HepG2 (cell line): ENCODE measurements at regions not wholly inside any gene's neighbourhood (a gene's known extent, or its start where the extent isn't known, plus 50 kb on each side); places are given as distances from the start of the nearest gene placed in this dataset.

Experiments used
- ATAC-seq: fragments of 200-7000 bp; cut with Tn5 transposase; 3 replicates; pipeline ENCODE4 v1.9.1; 2020; ENCODE audit warnings: mild to moderate bottlenecking, moderate library complexity
- BruUV-seq: library from RNA; stranded (reverse); fragments of 400-500 nt; replicated peaks from 2 replicates; lab custom pipeline; 2021; lab: Mats Ljungman, UMichigan
- CTCF ChIA-PET: fragments of 300-600 bp; formaldehyde crosslinking; extraction: SDS; loops from one replicate; lab custom pipeline; 2021; ENCODE audit warnings: low total read pairs, inconsistent platforms, low intra/inter-chr PET ratio; lab: Yijun Ruan, JAX
- POLR2A ChIA-PET: fragments of 350-600 bp; sonication (Branson Sonifier 250); formaldehyde crosslinking; loops from one replicate; lab custom pipeline; 2020; ENCODE audit warnings: antibody characterized with exemption, inconsistent platforms; lab: Yijun Ruan, JAX
- DNase-seq: peaks from one replicate; pipeline ENCODE4 v3.0.0-alpha.2; 2015; ENCODE audit warnings: low spot score
- FAIRE-seq: peaks from 3 replicates; lab custom pipeline; 2011; peaks lifted over from hg19 to GRCh38; lab: Jason Lieb, UNC
- H2AFZ ChIP-seq: one replicate; pipeline ENCODE4 v1.6.1; 2011; ENCODE audit warnings: low read length, inconsistent platforms
- H3K27ac ChIP-seq: fragments of 300-600 bp; 3 replicates; pipeline ENCODE4 v1.8.0; 2011; ENCODE audit warnings: mixed run types, mild to moderate bottlenecking, mixed read lengths, low read length, inconsistent platforms; ENCODE audit not compliant: insufficient read depth; ENCODE audit errors: extremely low read length
- H3K27me3 ChIP-seq, 2 experiments: fragments of 200-600 bp in 1 of 2; 2 replicates in 1 of 2; 3 replicates in 1 of 2; pipeline versions ENCODE4 v1.6.0 to v1.8.0; 2011; ENCODE audit warnings: low read length in 2 of 2, mild to moderate bottlenecking in 2 of 2, moderate library complexity in 2 of 2, inconsistent platforms in 1 of 2; ENCODE audit not compliant: insufficient read depth in 2 of 2, control insufficient read depth in 1 of 2
- H3K36me3 ChIP-seq, 2 experiments: fragments of 200-600 bp in 1 of 2; replicated peaks in 1 of 2; 2 replicates in 1 of 2; 3 replicates in 1 of 2; pipeline versions ENCODE4 v1.5.1 to v1.8.0; 2011; ENCODE audit warnings: low read length in 2 of 2, inconsistent platforms in 1 of 2; ENCODE audit not compliant: insufficient read depth in 2 of 2, control insufficient read depth in 1 of 2
- H3K4me1 ChIP-seq: 2 replicates; pipeline ENCODE4 v1.5.1; 2012; ENCODE audit warnings: low read length, inconsistent platforms; ENCODE audit not compliant: insufficient read depth
- H3K4me2 ChIP-seq: 2 replicates; pipeline ENCODE4 v1.6.0; 2011; ENCODE audit warnings: low read depth, low read length, inconsistent platforms
- H3K4me3 ChIP-seq, 3 experiments: fragments of 200-600 bp in 1 of 3; sonication (generic), shearing (Covaris generic) in 1 of 3; replicated peaks in 1 of 3; 2 replicates each; pipeline ENCODE4 v1.5.1; 2011 to 2016; ENCODE audit warnings: low read length in 3 of 3, inconsistent platforms in 2 of 3, low read depth in 2 of 3, mild to moderate bottlenecking in 2 of 3, control low read depth in 1 of 3, mixed read lengths in 1 of 3; ENCODE audit not compliant: insufficient read depth in 1 of 3
- H3K79me2 ChIP-seq: one replicate; pipeline ENCODE4 v1.6.1; 2011; ENCODE audit warnings: low read length, inconsistent platforms; ENCODE audit not compliant: insufficient read depth
- H3K9ac ChIP-seq: 2 replicates; pipeline ENCODE4 v1.6.0; 2011; ENCODE audit warnings: mild to moderate bottlenecking, low read depth, low read length, inconsistent platforms; ENCODE audit not compliant: insufficient read depth
- H3K9me3 ChIP-seq: 2 replicates; pipeline ENCODE4 v1.5.1; 2012; ENCODE audit warnings: mild to moderate bottlenecking, low read length
- H4K20me1 ChIP-seq: 2 replicates; pipeline ENCODE4 v1.6.0; 2011; ENCODE audit warnings: inconsistent platforms, mild to moderate bottlenecking, low read length, moderate library complexity; ENCODE audit not compliant: insufficient read depth
- E2F2 ChIP-seq: sonication (generic); formaldehyde crosslinking; IDR thresholded peaks from 2 replicates; pipeline ENCODE4 v1.4.0; 2020; ENCODE audit warnings: missing genetic modification reagents, borderline replicate concordance
- MLXIP ChIP-seq: sonication (generic); formaldehyde crosslinking; IDR thresholded peaks from 2 replicates; pipeline ENCODE4 v1.9.0; 2021; ENCODE audit warnings: missing genetic modification reagents, borderline replicate concordance
- MNT ChIP-seq: fragments of 450-650 bp; IDR thresholded peaks from 2 replicates; pipeline ENCODE4 v1.6.1; 2016
- NFE2L1 ChIP-seq: sonication (generic); formaldehyde crosslinking; IDR thresholded peaks from 2 replicates; pipeline ENCODE4 v1.4.0; 2020; ENCODE audit warnings: missing genetic modification reagents, mild to moderate bottlenecking, borderline replicate concordance
- NRL ChIP-seq: sonication (generic); formaldehyde crosslinking; IDR thresholded peaks from 2 replicates; pipeline ENCODE4 v1.5.0; 2020; ENCODE audit warnings: missing genetic modification reagents, mild to moderate bottlenecking, moderate library complexity, borderline replicate concordance
- PITX1 ChIP-seq: sonication (generic); formaldehyde crosslinking; IDR thresholded peaks from 2 replicates; pipeline ENCODE4 v1.5.1; 2020; ENCODE audit warnings: mild to moderate bottlenecking, missing genetic modification reagents
- STAT6 ChIP-seq: sonication (generic); formaldehyde crosslinking; IDR thresholded peaks from 2 replicates; pipeline ENCODE4 v1.4.0; 2020; ENCODE audit warnings: missing genetic modification reagents, mild to moderate bottlenecking, borderline replicate concordance
- ZBTB33 ChIP-seq: sonication (generic); formaldehyde crosslinking; IDR thresholded peaks from 2 replicates; pipeline ENCODE4 v1.4.0; 2020; ENCODE audit warnings: missing genetic modification reagents
- ZBTB46 ChIP-seq: sonication (generic); formaldehyde crosslinking; IDR thresholded peaks from 2 replicates; pipeline ENCODE4 v1.4.0; 2020; ENCODE audit warnings: mild to moderate bottlenecking, missing genetic modification reagents, borderline replicate concordance
- WGBS: methylation state at CpG from one replicate; pipeline ENCODE4 v1.1.6; 2017; ENCODE audit warnings: low lambda C conversion rate; 5-methylcytosine and 5-hydroxymethylcytosine counted together
- in situ Hi-C: cut with HindIII; loops from 2 replicates; pipeline ENCODE4 v1.10.0; 2017; ENCODE audit warnings: low pct_unique_long_range_greater_than_20kb; ENCODE audit not compliant: extremely low pct_ligation_motif_present
- intact Hi-C: fragments of 100-400 bp; cut with micrococcal nuclease; formaldehyde crosslinking; loops from one replicate; pipeline ENCODE4 v1.10.0; 2022; ENCODE audit not compliant: unreplicated experiment

- no peak for FAIRE-seq
- no peak overlapping the region for H3K4me3 ChIP-seq
These were observed 409.7 kb upstream of the FANCL start for GRCh38 chr2:58650781-58651180.

More at GRCh38 chr2:58650781-58651180, 409.7 kb upstream of the FANCL start:
- Histone ChIP-seq H3K9me3 (no peaks in the 10 kb centered on the region), H3K27ac (no peak overlapping the region), H3K9ac (no peak overlapping the region), H3K27me3 (no peaks in the 10 kb centered on the region), H3K79me2 (no peaks in the 10 kb centered on the region), H3K4me1 (no peaks in the 10 kb centered on the region), H4K20me1 (no peaks in the 10 kb centered on the region), H3K4me2 (no peak overlapping the region), H3K36me3 (no peaks in the 10 kb centered on the region), H2AFZ (no peak overlapping the region)
- no peak for ATAC-seq
- in situ Hi-C loops, result no loop called here
- ChIA-PET POLR2A (no interaction called here), CTCF (no interaction called here)
- intact Hi-C loops, result no loop called here
- WGBS, result 5% methylated on average over 3 of the region's 3 CpGs
- TF ChIP-seq MNT (no peak), NRL (CRISPR knock-in tag) (no peak), ZBTB33 (CRISPR knock-in tag) (no peak), E2F2 (no peak), ZBTB46 (no peak), STAT6 (CRISPR knock-in tag) (no peak), PITX1 (CRISPR knock-in tag) (no peak), NFE2L1 (CRISPR knock-in tag) (no peak), MLXIP (CRISPR knock-in tag) (no peak)
- no TSS peak for BruUV-seq
- DNase-seq, result no peak
